Sigmoid colon (tissue), 6 donors: ENCODE measurements at regions not wholly inside any gene's neighbourhood (a gene's known extent, or its start where the extent isn't known, plus 50 kb on each side); places are given as distances from the start of the nearest gene placed in this dataset.

ENCODE experiments used
- DNase-seq: peaks from one replicate; pipeline ENCODE4 v3.0.0-alpha.2; 2019
- H3K27ac ChIP-seq, 4 donors: fragments of 200-600 bp; sonication (generic); one replicate each; pipeline ENCODE4 v1.5.1; 2016 to 2019; ENCODE audit warnings: mild to moderate bottlenecking in 1 of 4
- H3K27me3 ChIP-seq, 3 donors: fragments of 200-600 bp; sonication (generic); one replicate each; pipeline ENCODE4 v1.5.1; 2019; ENCODE audit warnings: mild to moderate bottlenecking in 1 of 3
- H3K36me3 ChIP-seq, 4 donors: fragments of 200-600 bp; sonication (generic); one replicate each; pipeline ENCODE4 v1.5.1; 2016 to 2019
- H3K4me1 ChIP-seq, 4 donors: fragments of 200-600 bp; sonication (generic); one replicate each; pipeline ENCODE4 v1.5.1; 2017 to 2019
- H3K4me3 ChIP-seq, 4 donors: fragments of 200-600 bp; sonication (generic); one replicate each; pipeline ENCODE4 v1.5.1; 2017 to 2019; ENCODE audit warnings: mild to moderate bottlenecking in 2 of 4, moderate library complexity in 1 of 4
- H3K9me3 ChIP-seq, 4 donors: fragments of 200-600 bp in 3 of 4; sonication (generic) in 3 of 4; one replicate each; pipeline versions ENCODE4 v1.5.1 to v1.6.1; 2013 to 2019
- EP300 ChIP-seq, 4 donors: sonication (generic); formaldehyde crosslinking; IDR thresholded peaks; one replicate each; pipeline ENCODE4 v1.6.1; 2017; ENCODE audit warnings: antibody characterized with exemption in 4 of 4
- POLR2A ChIP-seq, 2 donors: fragments of 450-650 bp; IDR thresholded peaks; one replicate each; pipeline ENCODE4 v1.6.1; 2016; ENCODE audit warnings: antibody characterized with exemption in 2 of 2, mild to moderate bottlenecking in 2 of 2, moderate library complexity in 2 of 2
- POLR2AphosphoS5 ChIP-seq, 4 donors: sonication (generic); formaldehyde crosslinking; IDR thresholded peaks; one replicate each; pipeline ENCODE4 v1.6.1; 2017; ENCODE audit warnings: antibody characterized with exemption in 4 of 4
- WGBS, 2 donors: extraction: QIAGEN DNeasy Blood & Tissue Kit; methylation state at CpG; one replicate each; pipeline ENCODE4 v1.1.7; 2013; 5-methylcytosine and 5-hydroxymethylcytosine counted together
- intact Hi-C: fragments of 100-400 bp; cut with DNase I; formaldehyde crosslinking; loops from one replicate; pipeline ENCODE4 v1.15.1; 2023
- TF ChIP-seq, protein P1 (sequence below), 4 experiments: fragments of 450-650 bp in 3 of 4; fragments of 200-600 bp in 1 of 4; IDR thresholded peaks; one replicate each; pipeline ENCODE4 v1.5.1; 2016 to 2019; ENCODE audit warnings: antibody characterized with exemption in 4 of 4, mild to moderate bottlenecking in 3 of 4, moderate library complexity in 2 of 4
- donor health status: healthy with polysubstance abuse.
- donor health status: healthy.

GRCh38 chr4:171397175-171397574 is 416.0 kb upstream of the GALNTL6 start:
- Histone ChIP-seq H3K4me1 (no peaks in the 10 kb centered on the region), H3K9me3 (no peaks in the 10 kb centered on the region), H3K27ac (no peak overlapping the region), H3K27me3 (no peaks in the 10 kb centered on the region), H3K36me3 (no peaks in the 10 kb centered on the region), H3K4me3 (no peak overlapping the region)
- TF ChIP-seq, protein P1, sequence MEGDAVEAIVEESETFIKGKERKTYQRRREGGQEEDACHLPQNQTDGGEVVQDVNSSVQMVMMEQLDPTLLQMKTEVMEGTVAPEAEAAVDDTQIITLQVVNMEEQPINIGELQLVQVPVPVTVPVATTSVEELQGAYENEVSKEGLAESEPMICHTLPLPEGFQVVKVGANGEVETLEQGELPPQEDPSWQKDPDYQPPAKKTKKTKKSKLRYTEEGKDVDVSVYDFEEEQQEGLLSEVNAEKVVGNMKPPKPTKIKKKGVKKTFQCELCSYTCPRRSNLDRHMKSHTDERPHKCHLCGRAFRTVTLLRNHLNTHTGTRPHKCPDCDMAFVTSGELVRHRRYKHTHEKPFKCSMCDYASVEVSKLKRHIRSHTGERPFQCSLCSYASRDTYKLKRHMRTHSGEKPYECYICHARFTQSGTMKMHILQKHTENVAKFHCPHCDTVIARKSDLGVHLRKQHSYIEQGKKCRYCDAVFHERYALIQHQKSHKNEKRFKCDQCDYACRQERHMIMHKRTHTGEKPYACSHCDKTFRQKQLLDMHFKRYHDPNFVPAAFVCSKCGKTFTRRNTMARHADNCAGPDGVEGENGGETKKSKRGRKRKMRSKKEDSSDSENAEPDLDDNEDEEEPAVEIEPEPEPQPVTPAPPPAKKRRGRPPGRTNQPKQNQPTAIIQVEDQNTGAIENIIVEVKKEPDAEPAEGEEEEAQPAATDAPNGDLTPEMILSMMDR (IDR thresholded peaks at IDR 0.05) = no peak
- TF ChIP-seq EP300 (IDR thresholded peaks at IDR 0.05) = no peak
- no peak for TF ChIP-seq POLR2AphosphoS5 (IDR thresholded peaks at IDR 0.05)
- TF ChIP-seq POLR2A (IDR thresholded peaks at IDR 0.05) = no peak
- DNase-seq = no peak
- 87 to 88% methylated on average over 6 of the region's 6 CpGs for WGBS, 2 donors
- intact Hi-C loops = no loop called here

DNA sequence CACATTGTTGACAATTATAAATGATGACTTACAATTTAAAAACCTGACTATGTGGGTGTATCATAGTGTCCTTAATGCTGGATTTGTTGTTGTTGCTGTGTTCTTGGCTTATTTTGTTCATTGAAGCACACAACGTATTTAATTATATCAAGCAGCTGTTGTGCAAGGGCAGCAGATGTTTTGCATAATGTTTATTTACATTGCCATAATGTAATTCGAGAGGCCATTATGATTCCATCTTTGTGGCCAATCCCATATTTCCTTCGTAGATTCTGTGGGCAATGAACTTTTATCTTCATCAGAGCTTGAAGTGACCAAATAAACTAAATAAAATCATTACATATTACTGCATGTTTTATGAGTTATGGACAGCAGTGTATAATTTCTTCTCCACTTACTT is 422.6 kb upstream of the GALNTL6 start:
- Histone ChIP-seq H3K27me3 (no peaks in the 10 kb centered on the region), H3K4me3 (no peak overlapping the region), H3K4me1 (no peaks in the 10 kb centered on the region), H3K36me3 (no peaks in the 10 kb centered on the region), H3K9me3 (peaks cover 0 to 3% (median 0%) of the 10 kb centered on the region in 4 donors), H3K27ac (no peak overlapping the region)
- DNase-seq = no peak
- intact Hi-C loops = no loop called here
- 39 to 62% methylated on average over 3 of the region's 3 CpGs for WGBS, 2 donors
- TF ChIP-seq, protein P1 (IDR thresholded peaks at IDR 0.05) = no peak
- no peak for TF ChIP-seq POLR2A (IDR thresholded peaks at IDR 0.05)
- TF ChIP-seq EP300 (IDR thresholded peaks at IDR 0.05) = no peak

- no peak for TF ChIP-seq POLR2AphosphoS5 (IDR thresholded peaks at IDR 0.05)
- TF ChIP-seq, protein P1 (IDR thresholded peaks at IDR 0.05) = no peak
- no peak for TF ChIP-seq POLR2A (IDR thresholded peaks at IDR 0.05)
- no peak for TF ChIP-seq EP300 (IDR thresholded peaks at IDR 0.05)
- Histone ChIP-seq H3K9me3 (no peaks in the 10 kb centered on the region), H3K4me3 (no peak overlapping the region), H3K4me1 (no peaks in the 10 kb centered on the region), H3K27me3 (no peaks in the 10 kb centered on the region), H3K27ac (no peak overlapping the region), H3K36me3 (no peaks in the 10 kb centered on the region)
- intact Hi-C loops = no loop called here
- DNase-seq = no peak
Measured at GRCh38 chr4:171378323-171378722, 434.9 kb upstream of the GALNTL6 start.

GRCh38 chr4:171376724-171377123 is 436.5 kb upstream of the GALNTL6 start:
- WGBS, 2 donors = 72 to 76% methylated on average over 1 of the region's 1 CpG
- Histone ChIP-seq H3K27ac (no peak overlapping the region), H3K9me3 (no peaks in the 10 kb centered on the region), H3K4me1 (no peaks in the 10 kb centered on the region), H3K4me3 (no peak overlapping the region), H3K36me3 (no peaks in the 10 kb centered on the region), H3K27me3 (no peaks in the 10 kb centered on the region)
- TF ChIP-seq, protein P1 (IDR thresholded peaks at IDR 0.05) = no peak
- no peak for TF ChIP-seq POLR2A (IDR thresholded peaks at IDR 0.05)
- no peak for TF ChIP-seq POLR2AphosphoS5 (IDR thresholded peaks at IDR 0.05)
- no peak for TF ChIP-seq EP300 (IDR thresholded peaks at IDR 0.05)
- no peak for DNase-seq
- intact Hi-C loops = no loop called here

DNA sequence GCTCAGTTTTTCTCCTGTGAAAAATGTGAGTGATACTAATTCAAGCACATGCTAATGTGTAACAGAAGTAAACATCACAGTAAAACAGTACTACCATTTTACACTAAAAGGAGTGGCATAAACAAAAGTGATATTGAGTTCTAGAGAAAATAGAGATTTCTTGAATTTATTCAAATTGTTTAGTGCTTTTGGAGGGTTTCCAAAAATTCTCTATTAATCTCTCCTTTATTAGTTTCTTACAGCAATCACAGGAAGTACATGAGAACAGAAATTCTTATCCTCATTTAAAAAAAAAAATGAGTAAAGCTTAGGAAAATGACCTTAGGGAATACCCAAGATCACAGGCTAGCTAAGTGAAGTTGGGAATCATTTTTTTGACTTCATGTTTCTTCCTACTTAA is 459.7 kb upstream of the GALNTL6 start:
- no peak overlapping the region for H3K27ac ChIP-seq
- intact Hi-C loops = no loop called here
- H3K9me3 ChIP-seq = no peaks in the 10 kb centered on the region
- no peak for DNase-seq
- H3K27me3 ChIP-seq = no peaks in the 10 kb centered on the region
- no peak overlapping the region for H3K4me3 ChIP-seq
- no peaks in the 10 kb centered on the region for H3K4me1 ChIP-seq
- TF ChIP-seq, protein P1 (IDR thresholded peaks at IDR 0.05) = no peak
- no peak for TF ChIP-seq POLR2A (IDR thresholded peaks at IDR 0.05)
- no peak for TF ChIP-seq EP300 (IDR thresholded peaks at IDR 0.05)
- no peak for TF ChIP-seq POLR2AphosphoS5 (IDR thresholded peaks at IDR 0.05)
- H3K36me3 ChIP-seq = no peaks in the 10 kb centered on the region
